ENCODE measurements at regions not wholly inside any gene's neighbourhood (a gene's known extent, or its start where the extent isn't known, plus 50 kb on each side); places are given as distances from the start of the nearest gene placed in this dataset.

- Histone ChIP-seq H3K27ac (replicated peaks) (no peak overlapping the region), H3K4me3 (replicated peaks; ENCODE audit: insufficient read depth, low read length) (no peak overlapping the region), H3K27me3 (ENCODE audit: insufficient read depth, poor library complexity, severe bottlenecking) (no peaks in the 10 kb centered on the region)
- DNase-seq (ENCODE audit: low read depth in 1 of 2, low spot score in 1 of 2), result no peak
- TF ChIP-seq, protein P1, sequence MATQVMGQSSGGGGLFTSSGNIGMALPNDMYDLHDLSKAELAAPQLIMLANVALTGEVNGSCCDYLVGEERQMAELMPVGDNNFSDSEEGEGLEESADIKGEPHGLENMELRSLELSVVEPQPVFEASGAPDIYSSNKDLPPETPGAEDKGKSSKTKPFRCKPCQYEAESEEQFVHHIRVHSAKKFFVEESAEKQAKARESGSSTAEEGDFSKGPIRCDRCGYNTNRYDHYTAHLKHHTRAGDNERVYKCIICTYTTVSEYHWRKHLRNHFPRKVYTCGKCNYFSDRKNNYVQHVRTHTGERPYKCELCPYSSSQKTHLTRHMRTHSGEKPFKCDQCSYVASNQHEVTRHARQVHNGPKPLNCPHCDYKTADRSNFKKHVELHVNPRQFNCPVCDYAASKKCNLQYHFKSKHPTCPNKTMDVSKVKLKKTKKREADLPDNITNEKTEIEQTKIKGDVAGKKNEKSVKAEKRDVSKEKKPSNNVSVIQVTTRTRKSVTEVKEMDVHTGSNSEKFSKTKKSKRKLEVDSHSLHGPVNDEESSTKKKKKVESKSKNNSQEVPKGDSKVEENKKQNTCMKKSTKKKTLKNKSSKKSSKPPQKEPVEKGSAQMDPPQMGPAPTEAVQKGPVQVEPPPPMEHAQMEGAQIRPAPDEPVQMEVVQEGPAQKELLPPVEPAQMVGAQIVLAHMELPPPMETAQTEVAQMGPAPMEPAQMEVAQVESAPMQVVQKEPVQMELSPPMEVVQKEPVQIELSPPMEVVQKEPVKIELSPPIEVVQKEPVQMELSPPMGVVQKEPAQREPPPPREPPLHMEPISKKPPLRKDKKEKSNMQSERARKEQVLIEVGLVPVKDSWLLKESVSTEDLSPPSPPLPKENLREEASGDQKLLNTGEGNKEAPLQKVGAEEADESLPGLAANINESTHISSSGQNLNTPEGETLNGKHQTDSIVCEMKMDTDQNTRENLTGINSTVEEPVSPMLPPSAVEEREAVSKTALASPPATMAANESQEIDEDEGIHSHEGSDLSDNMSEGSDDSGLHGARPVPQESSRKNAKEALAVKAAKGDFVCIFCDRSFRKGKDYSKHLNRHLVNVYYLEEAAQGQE (IDR thresholded peaks at IDR 0.05; ENCODE audit: insufficient replicate concordance, low read depth), result no peak
- no peak for TF ChIP-seq SPI1 (IDR thresholded peaks at IDR 0.05; ENCODE audit: borderline replicate concordance, low read depth)
- no peak for TF ChIP-seq GABPA (IDR thresholded peaks at IDR 0.05; ENCODE audit: low read depth)
- TF ChIP-seq, protein P2, sequence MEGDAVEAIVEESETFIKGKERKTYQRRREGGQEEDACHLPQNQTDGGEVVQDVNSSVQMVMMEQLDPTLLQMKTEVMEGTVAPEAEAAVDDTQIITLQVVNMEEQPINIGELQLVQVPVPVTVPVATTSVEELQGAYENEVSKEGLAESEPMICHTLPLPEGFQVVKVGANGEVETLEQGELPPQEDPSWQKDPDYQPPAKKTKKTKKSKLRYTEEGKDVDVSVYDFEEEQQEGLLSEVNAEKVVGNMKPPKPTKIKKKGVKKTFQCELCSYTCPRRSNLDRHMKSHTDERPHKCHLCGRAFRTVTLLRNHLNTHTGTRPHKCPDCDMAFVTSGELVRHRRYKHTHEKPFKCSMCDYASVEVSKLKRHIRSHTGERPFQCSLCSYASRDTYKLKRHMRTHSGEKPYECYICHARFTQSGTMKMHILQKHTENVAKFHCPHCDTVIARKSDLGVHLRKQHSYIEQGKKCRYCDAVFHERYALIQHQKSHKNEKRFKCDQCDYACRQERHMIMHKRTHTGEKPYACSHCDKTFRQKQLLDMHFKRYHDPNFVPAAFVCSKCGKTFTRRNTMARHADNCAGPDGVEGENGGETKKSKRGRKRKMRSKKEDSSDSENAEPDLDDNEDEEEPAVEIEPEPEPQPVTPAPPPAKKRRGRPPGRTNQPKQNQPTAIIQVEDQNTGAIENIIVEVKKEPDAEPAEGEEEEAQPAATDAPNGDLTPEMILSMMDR (IDR thresholded peaks at IDR 0.05; ENCODE audit: insufficient read depth, low read length), result no peak
Measured at GRCh38 chr2:138296365-138296764, 205.2 kb upstream of the SPOPL start.

- Histone ChIP-seq H3K27ac (replicated peaks) (no peak overlapping the region), H3K4me3 (replicated peaks; ENCODE audit: insufficient read depth, low read length) (no peak overlapping the region), H3K27me3 (ENCODE audit: insufficient read depth, poor library complexity, severe bottlenecking) (no peaks in the 10 kb centered on the region)
- DNase-seq (ENCODE audit: low read depth in 1 of 2, low spot score in 1 of 2), result no peak
- no peak for TF ChIP-seq SPI1 (IDR thresholded peaks at IDR 0.05; ENCODE audit: borderline replicate concordance, low read depth)
- TF ChIP-seq, protein P1 (IDR thresholded peaks at IDR 0.05; ENCODE audit: insufficient replicate concordance, low read depth), result no peak
- TF ChIP-seq, protein P2 (IDR thresholded peaks at IDR 0.05; ENCODE audit: insufficient read depth, low read length), result no peak
- TF ChIP-seq GABPA (IDR thresholded peaks at IDR 0.05; ENCODE audit: low read depth), result no peak
- TF ChIP-seq POLR2AphosphoS5 (IDR thresholded peaks at IDR 0.05; ENCODE audit: low read depth), result no peak
Measured at GRCh38 chr2:138298120-138298814, 203.3 kb upstream of the SPOPL start.

GRCh38 chr2:138298900-138299299, 202.7 kb upstream of the SPOPL start:
- Histone ChIP-seq H3K27me3 (ENCODE audit: insufficient read depth, poor library complexity, severe bottlenecking) (no peaks in the 10 kb centered on the region), H3K27ac (replicated peaks) (no peak overlapping the region), H3K4me3 (replicated peaks; ENCODE audit: insufficient read depth, low read length) (no peak overlapping the region)
- DNase-seq (ENCODE audit: low read depth in 1 of 2, low spot score in 1 of 2), result no peak
- TF ChIP-seq POLR2AphosphoS5 (IDR thresholded peaks at IDR 0.05; ENCODE audit: low read depth), result no peak
- TF ChIP-seq SPI1 (IDR thresholded peaks at IDR 0.05; ENCODE audit: borderline replicate concordance, low read depth), result no peak
- TF ChIP-seq GABPA (IDR thresholded peaks at IDR 0.05; ENCODE audit: low read depth), result no peak
- TF ChIP-seq, protein P1 (IDR thresholded peaks at IDR 0.05; ENCODE audit: insufficient replicate concordance, low read depth), result no peak
- TF ChIP-seq, protein P2 (IDR thresholded peaks at IDR 0.05; ENCODE audit: insufficient read depth, low read length), result no peak

Measured in HL-60 (cell line).